ENCODE measurements at regions not wholly inside any gene's neighbourhood (a gene's known extent, or its start where the extent isn't known, plus 50 kb on each side); places are given as distances from the start of the nearest gene placed in this dataset.

DNA sequence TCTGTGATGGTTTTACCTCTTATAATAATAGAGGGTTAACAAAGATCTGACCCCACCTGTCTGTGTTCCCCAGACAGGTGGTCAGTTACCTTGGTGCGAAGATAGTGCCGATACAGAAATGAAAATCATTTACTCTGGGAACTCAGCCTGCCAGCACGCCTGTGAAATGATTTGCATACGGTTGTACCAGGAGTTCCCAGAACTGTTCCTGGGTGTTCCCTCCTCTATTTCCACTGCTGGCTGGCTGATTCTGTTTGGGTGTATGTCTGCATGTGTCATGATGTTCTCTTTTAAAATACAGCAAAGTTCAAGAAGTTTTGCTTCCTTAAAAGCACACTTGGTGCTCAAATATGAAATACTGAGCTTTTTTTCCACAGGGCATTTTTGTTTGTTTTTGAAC, 527.1 kb downstream of the FGF9 start:
- no peak for DNase-seq

DNA sequence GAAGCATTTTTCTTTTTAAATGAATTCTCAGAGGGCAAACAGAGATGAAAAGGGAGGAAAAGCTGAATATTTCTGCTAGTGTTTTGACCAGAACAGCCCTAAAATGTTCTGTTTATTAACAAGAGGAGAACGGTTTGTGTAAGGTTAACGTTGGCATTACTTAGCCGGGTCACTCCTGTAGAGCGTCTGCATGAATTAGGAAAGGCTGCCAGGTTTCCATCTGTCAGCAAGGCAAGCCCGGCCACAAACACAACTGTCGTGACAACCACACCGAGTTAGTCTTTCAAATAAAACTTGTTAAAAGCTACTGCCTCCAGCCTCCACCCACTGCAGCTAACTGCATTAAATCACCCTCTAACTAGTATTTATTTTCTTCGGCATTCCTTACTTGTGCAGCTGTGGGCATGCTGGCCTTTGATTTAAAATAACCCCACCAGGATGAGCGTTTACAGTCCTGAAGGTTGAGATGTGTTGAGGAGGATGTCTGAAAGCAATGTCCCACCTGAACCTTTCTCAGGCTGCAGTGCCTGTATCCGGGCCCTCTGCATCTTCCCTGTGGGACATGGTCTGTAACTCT, 527.9 kb downstream of the FGF9 start:
- DNase-seq, result no peak

DNA sequence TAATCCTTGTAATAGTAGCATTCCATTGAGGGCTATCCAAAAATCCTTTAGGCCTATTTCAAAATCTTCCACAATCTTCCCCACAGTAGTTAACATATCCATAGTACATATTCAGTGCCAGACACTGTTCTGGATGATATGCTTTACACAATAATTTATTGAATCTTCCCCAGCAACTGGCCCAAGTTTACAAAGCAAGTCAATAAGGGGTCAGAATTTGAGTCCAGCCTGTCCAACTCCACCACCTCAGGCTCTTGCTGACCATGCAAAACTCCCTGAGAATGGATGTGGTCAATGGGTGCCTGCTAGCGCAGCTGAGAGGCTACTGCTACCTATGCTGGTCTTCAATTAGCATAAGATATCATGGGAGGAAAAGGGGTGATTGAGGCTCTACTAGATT, 529.6 kb downstream of the FGF9 start:
- DNase-seq, result no peak

DNA sequence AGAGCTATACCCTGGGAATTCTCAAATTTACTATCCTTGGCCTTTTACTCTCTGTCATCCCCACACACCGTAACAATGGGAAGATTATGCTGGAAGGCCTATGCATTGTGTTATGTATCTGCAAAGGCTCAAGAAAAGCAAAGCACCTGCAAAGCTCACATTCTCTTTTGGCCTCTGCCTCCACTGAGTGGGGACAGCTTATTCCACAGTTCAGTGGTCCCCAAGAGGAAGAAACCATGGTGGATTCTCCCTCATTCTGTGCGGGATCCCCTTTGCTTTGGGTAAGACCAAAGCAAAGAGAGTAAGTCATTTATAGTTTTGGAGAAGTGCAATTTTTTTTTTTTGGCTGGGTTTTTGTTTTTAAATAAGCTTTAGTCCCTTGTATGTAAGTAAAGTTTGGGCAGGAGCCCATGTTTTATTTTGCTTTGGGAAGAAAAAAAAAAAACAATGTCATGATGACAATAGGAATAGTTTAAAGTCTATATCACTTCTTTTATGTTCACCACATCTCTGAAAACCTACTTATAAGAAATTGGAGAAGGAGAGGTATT, 530.6 kb downstream of the FGF9 start:
- no peak for DNase-seq

DNA sequence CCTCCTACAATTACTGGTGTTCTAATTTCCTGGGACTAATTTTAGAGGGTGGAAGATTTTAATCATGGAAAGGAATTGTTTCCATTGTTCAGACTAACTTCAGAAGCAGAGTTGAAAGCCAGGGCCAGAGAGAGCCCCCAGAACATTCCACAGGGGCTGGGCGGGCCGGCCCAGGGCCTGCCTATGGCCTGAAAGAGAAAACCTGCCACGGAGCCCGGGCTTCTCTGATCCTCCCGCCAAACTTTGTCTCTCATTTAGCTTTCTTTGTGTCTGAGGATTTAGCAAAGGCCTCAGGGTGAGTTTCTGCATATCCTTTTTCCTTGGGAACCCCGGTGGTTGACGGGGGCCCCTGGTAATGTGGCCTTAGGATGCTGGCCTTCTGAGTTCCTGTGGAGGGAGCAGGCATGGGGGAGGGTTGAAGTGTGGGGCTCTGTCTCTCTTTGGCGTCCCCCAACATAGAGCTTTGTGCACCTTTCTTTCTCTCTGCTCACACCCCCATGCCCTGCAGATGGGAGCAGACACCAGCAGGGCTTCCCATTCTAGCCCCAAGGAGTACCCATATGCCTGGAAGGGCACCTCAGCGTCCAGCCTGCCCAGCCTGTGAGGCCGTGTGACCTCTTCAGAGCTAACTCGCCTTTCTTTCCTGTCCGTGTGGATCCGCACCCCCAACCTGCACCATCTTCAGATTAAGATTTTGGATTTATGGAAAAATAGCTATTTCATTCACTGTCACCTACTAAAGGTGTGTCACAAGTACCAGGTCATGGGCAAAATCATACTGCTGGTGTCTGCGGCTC, 539.5 kb downstream of the FGF9 start:
- DNase-seq, result no peak

DNA sequence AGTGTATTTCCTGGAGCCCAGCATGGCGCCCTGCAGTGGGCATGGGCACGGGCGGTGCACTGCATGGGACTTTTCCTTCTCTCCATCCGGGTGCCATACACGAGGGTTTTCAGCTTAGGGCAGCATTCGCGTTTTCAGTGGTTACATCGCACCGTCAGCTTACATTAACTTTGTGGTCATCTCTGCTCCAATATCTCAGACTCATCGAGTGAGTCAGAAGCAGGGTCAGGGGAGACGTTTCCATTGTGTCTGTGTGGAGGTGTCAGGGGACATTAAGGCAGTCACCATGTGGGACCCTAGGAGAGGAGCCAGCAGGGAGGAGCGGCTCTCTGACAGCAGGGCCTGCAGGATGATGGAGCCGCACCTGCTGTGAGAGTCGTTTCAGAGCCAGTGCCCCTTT, 541.0 kb downstream of the FGF9 start:
- DNase-seq, result no peak

DNA sequence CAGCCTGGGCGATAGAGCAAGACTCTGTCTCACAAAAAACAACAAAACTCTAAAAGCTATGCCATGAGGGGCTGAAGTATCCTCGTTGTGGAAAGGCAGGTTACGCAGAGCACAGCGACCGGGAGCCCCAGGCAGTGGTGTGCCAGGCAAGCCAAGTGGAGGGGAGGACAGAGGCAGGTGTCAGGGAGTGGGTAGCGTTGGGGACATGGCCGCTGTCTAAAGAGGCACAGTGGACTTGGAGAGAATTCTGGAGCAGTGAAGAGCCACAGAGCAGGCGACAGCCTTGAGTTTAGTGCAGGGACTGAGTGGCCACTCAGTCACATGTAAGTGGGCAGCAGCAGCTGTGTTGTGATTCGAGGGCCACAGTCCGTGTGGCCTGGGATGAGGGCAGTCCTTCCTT, 541.7 kb downstream of the FGF9 start:
- no peak for DNase-seq

DNA sequence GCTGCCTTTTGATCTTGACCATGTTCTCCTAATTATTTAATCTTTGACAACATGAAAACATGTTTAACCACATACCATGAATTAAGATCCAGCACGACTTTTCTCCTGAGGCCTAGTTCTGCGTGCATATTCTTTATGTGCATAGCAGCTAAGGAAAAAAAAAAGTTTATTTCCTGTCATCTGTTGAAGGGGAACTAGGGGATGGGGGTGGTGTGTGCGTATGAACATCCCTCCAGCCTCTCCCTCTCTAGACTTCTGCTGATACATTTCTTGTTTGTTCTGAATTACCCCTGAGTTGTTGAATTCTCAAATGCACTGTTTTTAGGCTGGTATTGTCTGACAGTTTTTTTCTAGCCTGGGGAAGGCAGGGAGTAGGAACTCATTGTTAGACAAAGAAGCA, 543.3 kb downstream of the FGF9 start:
- no peak for DNase-seq

DNA sequence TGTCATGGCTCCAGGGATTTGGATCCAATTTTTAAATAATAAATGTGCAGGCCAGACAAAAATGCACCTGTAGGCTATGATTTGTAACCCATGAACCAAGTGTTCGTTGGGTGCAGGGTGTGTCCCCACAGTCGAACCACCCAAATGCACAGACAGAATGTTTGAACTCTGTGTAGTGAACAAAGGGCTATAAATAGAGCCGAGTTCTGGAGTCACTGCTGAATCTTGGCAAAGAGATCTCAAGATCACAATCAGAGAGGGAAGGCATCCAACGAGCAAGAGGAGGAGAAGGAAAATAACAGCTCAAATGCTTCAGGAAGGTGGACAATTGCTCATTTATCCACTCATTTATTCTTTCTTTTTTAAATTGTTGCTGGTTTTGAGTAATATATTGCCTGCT, 547.9 kb downstream of the FGF9 start:
- DNase-seq, result no peak

DNA sequence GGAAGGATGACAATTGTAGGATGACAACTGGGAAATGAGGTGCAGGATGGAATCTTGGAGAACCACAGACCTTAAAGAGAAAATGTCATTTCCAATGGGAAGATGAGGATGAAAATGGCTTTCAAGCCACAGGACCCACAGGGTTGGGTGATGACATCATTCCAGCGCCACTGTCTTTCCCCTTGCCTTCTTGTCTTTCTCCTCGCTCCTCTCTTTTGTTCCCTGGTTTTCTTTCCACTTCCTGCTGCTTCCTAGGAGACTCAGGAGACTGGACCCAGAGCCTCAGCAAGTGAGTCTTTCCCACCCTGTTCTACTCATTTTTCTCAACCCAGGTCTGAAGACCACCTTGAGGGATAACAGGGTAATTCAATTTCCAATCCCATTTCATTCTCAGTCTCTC, 548.8 kb downstream of the FGF9 start:
- no peak for DNase-seq

DNA sequence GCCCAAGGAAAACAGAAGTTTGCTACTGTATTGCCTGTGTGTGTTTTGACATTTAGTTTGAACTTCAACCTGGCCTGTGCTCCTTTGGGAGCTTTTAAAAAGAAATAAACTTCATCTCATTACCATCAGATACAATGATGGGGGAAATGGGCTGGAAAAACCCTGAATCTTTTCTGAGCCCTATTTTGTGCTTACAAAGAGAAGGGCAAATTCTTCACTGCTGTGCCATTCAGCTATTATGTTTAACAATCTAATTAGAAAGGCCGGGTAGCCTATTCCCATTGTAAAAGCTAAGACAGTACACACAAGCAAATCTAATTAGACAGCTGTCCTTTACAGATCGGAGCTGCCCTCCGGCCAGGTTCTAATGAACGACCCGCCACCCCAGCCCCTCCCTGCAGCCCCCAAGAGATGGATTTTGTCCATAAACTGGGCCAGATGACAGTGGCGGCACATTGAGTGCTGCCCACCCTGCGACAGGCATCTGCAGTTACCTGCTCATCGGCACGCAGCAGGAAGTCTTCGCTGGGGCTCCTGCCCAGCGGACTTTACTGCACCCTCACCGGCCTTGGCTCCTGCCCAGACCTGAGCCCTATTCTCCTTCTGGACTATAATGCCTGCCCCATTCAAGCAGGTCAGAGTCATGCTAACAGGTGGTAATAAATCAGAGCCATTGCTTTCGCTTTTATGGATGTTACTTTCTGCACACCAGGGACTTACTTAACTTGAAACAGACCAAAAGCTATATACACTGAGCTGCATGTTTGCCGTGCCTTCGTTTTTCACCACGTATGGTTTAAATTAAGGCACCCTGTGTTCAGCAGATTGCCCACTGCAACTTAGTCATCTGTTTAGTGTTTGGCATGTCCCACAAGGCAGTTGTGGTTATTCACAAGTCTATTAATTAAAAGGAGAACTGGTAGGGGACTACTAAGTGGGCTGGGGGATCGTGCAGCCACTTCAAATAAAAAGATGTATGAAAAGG, 549.6 kb downstream of the FGF9 start:
- no peak for DNase-seq

DNA sequence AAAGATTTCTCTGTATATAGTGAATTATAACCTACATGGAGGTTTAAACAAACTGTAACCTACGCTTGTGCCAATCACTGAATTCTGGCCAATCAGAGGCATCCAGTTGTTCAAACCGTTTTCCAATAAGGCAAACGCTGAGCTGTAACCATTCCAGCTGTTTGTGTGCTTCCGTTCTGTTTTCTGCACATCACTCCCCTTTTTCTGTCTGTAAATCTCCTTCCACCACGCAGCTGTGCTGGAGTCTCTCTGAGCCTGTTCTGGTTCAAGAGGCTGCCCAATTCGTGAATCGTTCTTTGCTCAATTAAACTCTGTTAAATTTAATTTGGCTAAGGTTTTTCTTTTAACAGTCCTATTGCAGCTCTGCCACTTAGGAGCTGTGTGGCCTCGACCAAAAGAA, 552.5 kb downstream of the FGF9 start:
- DNase-seq, result no peak

DNA sequence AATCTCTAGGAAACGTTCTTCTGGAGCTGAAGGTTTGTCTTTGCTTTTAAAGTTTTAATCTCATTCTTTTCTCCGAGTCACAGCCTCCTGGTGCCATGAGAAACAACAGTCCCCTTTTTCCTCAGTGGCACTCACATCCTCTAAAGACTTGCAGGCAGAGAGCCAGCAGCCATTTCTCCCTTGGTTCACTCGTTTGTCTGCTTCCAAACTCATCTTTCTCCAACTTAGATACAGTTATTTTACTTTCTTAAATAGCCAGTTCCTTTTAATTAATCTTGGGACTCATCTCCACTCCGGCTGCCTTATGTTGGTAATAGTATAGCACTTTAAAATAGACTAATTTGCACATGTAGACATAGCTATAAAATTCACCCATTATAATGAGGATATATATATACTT, 555.2 kb downstream of the FGF9 start:
- no peak for DNase-seq

DNA sequence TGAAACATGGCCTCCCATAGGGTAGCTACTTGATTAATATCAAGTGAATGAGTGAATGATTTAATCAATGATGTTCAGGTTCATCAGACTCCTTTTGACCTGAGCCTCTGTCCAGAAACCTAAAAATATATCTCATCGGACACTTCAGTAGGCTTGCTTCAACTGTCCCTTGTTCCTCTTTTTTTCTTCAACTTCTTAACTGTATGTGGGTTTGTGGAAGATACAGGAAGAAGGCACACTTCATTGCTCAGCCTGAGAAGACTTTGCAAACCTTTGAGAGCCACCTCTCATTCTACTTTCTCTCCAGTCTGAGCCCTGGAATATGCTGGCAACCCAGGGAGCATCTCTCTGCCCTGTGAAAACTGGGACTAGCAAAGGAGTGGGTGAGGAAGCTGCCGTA, 557.0 kb downstream of the FGF9 start:
- DNase-seq, result no peak

DNA sequence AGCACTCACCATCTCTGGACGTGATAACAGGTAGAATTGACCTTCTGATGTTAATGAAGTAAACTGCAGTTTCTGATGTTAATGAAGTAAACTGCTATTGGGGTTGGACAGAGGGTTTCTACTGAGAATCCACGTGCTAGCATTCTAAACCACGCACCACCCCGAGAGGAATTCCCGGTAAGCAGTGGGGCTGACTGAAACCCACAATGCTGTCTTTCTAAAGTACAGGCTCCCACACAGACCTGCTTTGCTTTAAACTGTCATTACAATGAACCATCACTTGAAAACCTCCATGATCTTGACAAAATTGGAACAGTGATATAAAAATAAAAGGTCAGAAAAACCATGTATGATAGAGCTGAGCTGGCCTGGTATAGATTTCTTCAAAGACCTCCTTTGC, 559.0 kb downstream of the FGF9 start:
- no peak for DNase-seq

DNA sequence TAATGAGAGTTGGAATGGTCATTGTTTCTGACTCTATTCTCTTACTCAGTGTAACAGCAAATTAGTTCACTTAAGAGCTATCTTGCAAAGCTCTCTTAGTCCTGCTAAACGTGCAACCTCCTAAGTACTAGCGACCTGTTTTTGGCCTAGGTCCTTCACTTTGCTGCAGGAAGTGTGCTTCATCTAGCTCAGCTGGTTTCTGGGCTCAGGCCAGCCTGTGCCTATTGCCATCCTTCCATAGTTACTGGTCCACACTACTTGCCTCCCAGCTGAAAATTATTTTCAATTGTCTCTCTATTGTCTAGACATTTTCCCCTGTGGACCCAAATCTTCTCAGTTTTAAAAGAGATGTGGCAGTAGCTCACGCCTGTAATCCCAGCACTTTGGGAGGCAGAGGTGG, 561.3 kb downstream of the FGF9 start:
- no peak for DNase-seq

DNA sequence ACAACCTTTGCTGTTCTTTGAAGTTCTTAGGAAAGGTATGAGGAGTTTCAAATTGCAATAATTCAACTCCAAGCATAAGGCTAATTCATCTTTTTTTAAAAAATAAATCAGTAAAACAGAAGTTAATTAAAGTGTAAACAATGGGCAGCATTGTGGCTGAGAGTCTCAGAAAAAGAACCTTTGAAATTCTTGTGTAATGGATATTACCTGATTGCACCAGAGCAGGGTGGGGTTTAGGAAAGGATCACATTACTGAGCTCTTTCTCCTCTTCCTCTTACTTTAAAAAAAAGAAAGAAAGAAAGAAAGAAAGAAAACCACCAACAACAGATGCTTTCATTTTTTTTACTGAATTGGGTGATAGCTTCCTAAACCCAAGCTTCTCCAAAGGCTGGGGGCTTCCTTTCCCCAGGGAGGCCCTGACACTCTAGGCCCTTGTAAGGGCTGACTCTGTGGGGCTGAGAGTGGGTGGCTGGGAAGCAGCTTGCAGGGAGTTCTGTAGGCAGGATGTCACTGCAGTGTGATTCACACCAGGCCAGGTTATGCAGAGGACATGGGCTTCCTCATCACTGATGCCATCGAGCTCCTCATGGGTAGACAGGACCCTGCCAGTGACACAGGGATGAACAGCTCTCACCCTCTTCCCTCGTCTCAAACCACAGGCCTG, 564.5 kb downstream of the FGF9 start:
- peak in 1 of 2 donors; percentile 12 for DNase-seq

DNA sequence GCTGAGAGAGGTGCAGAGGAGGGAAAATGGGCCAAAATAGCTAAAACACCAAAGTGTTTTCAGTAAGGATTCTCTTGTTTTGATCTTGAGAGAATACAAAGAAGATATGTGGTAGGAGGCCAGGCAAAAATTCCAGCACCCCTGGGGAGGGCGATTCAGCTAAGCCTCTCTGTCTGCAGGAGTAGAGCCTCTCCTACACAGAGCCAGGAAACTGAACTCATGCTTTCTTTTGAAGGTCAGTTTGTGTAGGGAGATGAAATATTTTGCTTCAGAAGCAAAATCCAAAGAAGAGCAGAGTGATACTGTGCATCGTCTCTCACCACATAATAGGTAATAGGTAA, 565.0 kb downstream of the FGF9 start:
- no peak for DNase-seq

DNA sequence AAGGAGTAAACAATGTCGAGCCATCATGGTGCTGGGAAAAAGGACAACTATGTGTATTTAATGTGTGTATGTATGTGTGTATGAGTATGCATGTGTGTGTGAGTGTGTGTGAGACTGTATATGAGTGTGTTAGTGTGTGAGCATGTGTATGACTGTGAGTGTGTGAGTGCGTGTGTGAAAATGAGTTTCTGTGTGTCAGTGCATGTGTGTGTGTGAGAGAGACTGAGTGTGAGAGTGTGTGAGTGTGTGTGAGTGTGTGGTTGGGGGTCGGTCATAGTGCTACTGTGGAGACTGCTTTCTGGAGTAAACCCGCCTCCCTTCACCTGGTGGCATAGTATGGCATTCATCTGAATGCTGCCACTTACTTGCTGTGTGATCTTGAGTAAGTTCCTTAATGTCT, 567.4 kb downstream of the FGF9 start:
- no peak for DNase-seq

DNA sequence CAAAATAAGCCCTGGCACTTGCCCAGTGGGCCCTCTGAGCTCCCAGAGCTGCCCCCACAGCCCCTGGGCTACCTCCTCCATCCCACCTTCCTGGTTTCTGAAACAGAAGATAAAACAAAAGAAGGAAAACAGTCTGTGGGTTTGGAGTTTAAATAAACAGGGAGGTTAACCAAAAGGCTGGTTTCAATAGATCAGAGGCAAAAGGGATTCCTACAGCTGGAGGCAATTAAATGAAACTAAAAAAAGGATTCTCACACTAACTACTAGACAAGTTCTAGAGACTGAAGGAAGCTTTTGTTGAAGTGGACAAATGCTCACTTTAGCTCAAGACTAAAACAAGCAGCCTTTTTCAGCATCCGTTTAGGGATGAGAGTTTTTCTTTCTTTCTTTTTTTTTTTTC, 569.8 kb downstream of the FGF9 start:
- no peak for DNase-seq

DNA sequence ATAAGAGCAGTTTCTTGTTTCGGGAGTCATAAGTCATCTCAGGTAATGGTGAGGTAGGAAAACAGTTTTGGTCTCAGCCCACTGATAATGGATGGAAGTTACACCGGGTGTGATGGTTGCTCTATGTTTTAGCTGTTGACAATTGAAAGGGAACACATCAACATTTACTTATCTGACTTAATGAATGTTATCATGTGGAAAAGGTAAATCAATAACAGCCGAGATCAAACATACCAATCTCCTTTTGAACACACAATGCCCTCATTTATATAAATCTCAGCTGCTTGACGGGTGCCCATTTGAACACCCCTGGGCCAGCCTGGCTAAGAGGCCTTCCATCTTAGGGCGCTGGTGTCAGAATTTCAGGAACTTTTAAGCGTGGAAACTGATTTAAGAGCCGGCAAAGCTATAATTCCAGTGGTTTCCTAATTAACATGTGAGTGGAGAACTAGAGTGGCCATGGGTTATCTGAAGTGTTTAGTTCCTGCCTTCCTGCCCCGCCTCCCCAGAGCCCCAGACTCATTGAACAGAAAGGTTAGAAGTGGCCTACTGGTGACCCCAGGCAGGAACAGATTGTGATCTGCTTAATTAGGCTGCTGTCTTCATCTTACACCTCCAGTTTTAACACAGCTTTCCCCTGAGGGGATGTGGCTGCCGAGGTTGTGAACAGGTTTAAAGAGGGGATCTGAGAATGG, 572.7 kb downstream of the FGF9 start:
- DNase-seq, result no peak

DNA sequence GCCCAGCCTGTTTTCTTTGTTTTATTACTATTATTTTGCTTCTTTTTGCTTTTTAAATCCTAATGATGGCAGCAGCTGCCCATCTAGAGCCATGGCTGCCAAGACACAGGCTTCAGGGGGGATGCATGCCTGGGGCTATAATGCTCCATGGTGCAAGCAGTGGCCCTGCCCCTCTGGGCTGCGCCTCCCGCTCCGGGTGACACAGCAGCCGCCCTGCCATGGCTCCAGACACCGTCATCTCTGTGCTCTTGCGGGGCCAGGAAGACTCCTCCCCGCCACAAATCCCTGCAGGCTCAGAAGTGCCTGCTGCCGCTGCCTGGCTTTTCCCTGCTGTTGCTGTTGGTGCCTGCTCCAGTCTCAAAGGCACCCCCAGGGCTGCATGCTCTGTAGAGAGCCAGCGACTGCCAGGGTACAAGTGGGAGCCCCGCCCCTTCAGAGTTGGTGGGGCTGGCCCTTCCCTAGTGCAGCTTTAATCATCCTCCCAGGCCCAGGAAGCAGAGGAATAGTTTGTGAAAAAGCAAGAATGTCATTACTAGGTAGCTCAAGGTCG, 581.5 kb downstream of the FGF9 start:
- no peak for DNase-seq

Data from activated CD4-positive, alpha-beta T cell treated with anti-CD3 and anti-CD28 coated beads for 4 hours (primary cell).